AG04449 (cell line): ENCODE measurements at regions not wholly inside any gene's neighbourhood (a gene's known extent, or its start where the extent isn't known, plus 50 kb on each side); places are given as distances from the start of the nearest gene placed in this dataset.

Experiments
- CTCF ChIA-PET: fragments of 350-600 bp; formaldehyde crosslinking; extraction: SDS; loops from one replicate; lab custom pipeline; 2021; ENCODE audit warnings: antibody characterized with exemption; lab: Yijun Ruan, JAX
- POLR2A ChIA-PET: fragments of 400-600, 350-600 bp; formaldehyde crosslinking; extraction: SDS; loops from one replicate; lab custom pipeline; 2020; ENCODE audit warnings: antibody characterized with exemption, inconsistent platforms; lab: Yijun Ruan, JAX
- DNase-seq: peaks from one replicate; pipeline ENCODE4 v3.0.0-alpha.2; 2010; ENCODE audit warnings: low read depth, low spot score
- H3K4me3 ChIP-seq: 2 replicates; pipeline ENCODE4 v1.5.1; 2011; ENCODE audit warnings: low read depth, mild to moderate bottlenecking, control low read depth, low read length
- CTCF ChIP-seq: IDR thresholded peaks from one replicate; pipeline ENCODE4 v1.5.1; 2011; ENCODE audit warnings: mild to moderate bottlenecking, moderate library complexity, low read length, control low read depth, inconsistent platforms; ENCODE audit not compliant: insufficient read depth; ENCODE audit errors: missing control alignments

- no peak for TF ChIP-seq CTCF
- H3K4me3 ChIP-seq: no peak overlapping the region
- DNase-seq: no peak
- POLR2A ChIA-PET: no interaction called here
- CTCF ChIA-PET: interaction anchor here (0.9 to 7.8 kb wide), 2 partner anchors 32 to 259 kb away, joined by 4 to 164 read pairs; no protein-coding TSS in a partner anchor
These were observed 102.6 kb upstream of the DLX2 start for GRCh38 chr2:172205292-172205691.

- no peak for DNase-seq
- no peak overlapping the region for H3K4me3 ChIP-seq
- CTCF ChIA-PET: interaction anchor here (0.9 to 4.7 kb wide), 4 partner anchors 9 to 258 kb away, joined by 3 to 48 read pairs (median 16); no protein-coding TSS in a partner anchor
- no peak for TF ChIP-seq CTCF
- POLR2A ChIA-PET: no interaction called here
These were observed 105.2 kb upstream of the DLX2 start for GRCh38 chr2:172207911-172208310.

GRCh38 chr2:172208791-172209325, 106.2 kb upstream of the DLX2 start:
- ChIA-PET CTCF (interaction anchor here (0.9 to 4.7 kb wide), 8 partner anchors 8 to 257 kb away, joined by 3 to 48 read pairs (median 4); no protein-coding TSS in a partner anchor), POLR2A (interaction anchor here (0.5 kb wide), 1 partner anchor 687 kb away, joined by 3 read pairs; the partner anchor contains the start of gene CYBRD1)
- no peak overlapping the region for H3K4me3 ChIP-seq
- no peak for TF ChIP-seq CTCF
- DNase-seq: peak; percentile 33

GRCh38 chr2:172210599-172210998, 107.9 kb upstream of the DLX2 start:
- no peak for TF ChIP-seq CTCF
- POLR2A ChIA-PET: no interaction called here
- DNase-seq: no peak
- no peak overlapping the region for H3K4me3 ChIP-seq
- CTCF ChIA-PET: interaction anchor here (4.1 to 4.7 kb wide), 2 partner anchors 251 to 256 kb away, joined by 26 to 48 read pairs; no protein-coding TSS in a partner anchor

GRCh38 chr2:172211512-172211911, 108.8 kb upstream of the DLX2 start:
- POLR2A ChIA-PET: no interaction called here
- H3K4me3 ChIP-seq: no peak overlapping the region
- no peak for DNase-seq
- TF ChIP-seq CTCF: no peak
- CTCF ChIA-PET: interaction anchor here (1.3 to 4.7 kb wide), 2 partner anchors 251 to 255 kb away, joined by 4 to 26 read pairs; no protein-coding TSS in a partner anchor

DNA sequence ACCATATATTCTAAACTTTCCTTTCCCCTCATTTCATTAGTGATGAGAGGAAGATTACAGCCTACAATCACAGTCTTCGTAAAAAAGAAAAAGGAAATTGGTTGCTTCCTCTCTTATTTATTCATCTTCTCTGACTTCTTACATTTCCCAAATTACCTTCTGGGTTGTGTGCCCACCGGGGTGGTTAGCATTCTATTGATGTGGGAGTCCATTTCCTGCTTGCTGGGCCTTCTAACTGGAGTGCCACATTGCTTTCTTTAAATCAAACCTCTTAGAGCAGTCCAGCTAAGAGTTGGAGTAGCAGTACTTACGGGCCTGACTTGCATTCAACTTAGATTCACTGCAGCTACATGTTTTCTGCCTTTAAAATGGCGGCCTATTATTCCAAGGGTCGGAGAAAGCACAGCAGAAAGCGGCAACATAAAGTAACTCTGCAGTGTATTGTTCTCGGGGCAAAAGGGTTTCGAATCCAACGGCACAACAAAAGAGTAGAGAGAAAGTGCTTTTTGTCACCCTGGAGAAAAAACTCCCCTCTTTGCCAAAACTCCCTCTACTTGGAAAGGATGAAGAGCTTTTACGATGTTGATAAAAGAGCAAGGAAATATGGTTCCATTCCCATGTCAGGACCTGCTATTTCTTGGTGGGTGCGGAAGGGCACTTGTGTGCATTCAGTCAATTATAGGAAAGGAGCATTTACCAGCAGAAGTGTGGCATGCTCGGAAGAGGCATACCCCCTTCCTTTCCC, 110.6 kb upstream of the DLX2 start:
- TF ChIP-seq CTCF: no peak
- no peak for DNase-seq
- no peak overlapping the region for H3K4me3 ChIP-seq
- ChIA-PET CTCF (interaction anchor here (1.6 kb wide), 1 partner anchor 248 kb away, joined by 3 read pairs; no protein-coding TSS in a partner anchor), POLR2A (no interaction called here)
